Posterior vena cava (tissue), 2 donors: ENCODE measurements at regions not wholly inside any gene's neighbourhood (a gene's known extent, or its start where the extent isn't known, plus 50 kb on each side); places are given as distances from the start of the nearest gene placed in this dataset.

Experiments
- DNase-seq: peaks from one replicate; pipeline ENCODE4 v3.0.0-alpha.2; 2020; ENCODE audit warnings: low spot score
- intact Hi-C, 2 donors: fragments of 100-400 bp; cut with DNase I; formaldehyde crosslinking; loops; one replicate each; pipeline versions ENCODE4 v1.14.1 to v1.14.2; 2022 to 2023
- donor health status: DM: yes; HTN: yes; CAD: no.
- donor health status: DM: yes; HTN: yes; CAD: no.

GRCh38 chr5:126079266-126079665 is 343.9 kb upstream of the GRAMD2B start:
- intact Hi-C loops, result no loop called here
- DNase-seq, result no peak

- no peak for DNase-seq
- intact Hi-C loops, result no loop called here
These were observed 342.0 kb upstream of the GRAMD2B start for GRCh38 chr5:126081209-126081608.

GRCh38 chr5:126093041-126093440 is 330.2 kb upstream of the GRAMD2B start:
- DNase-seq, result no peak
- intact Hi-C loops, result no loop called here

- DNase-seq, result no peak
- intact Hi-C loops, result no loop called here
These were observed 329.5 kb upstream of the GRAMD2B start for GRCh38 chr5:126093718-126094117.

- DNase-seq, result no peak
- intact Hi-C loops, result no loop called here
These were observed 328.2 kb upstream of the GRAMD2B start for GRCh38 chr5:126094991-126095390.

GRCh38 chr5:126096442-126097006 is 326.7 kb upstream of the GRAMD2B start:
- intact Hi-C loops, result no loop called here
- DNase-seq, result no peak

GRCh38 chr5:126097876-126098275 is 325.3 kb upstream of the GRAMD2B start:
- DNase-seq, result no peak
- intact Hi-C loops, result no loop called here

- no peak for DNase-seq
- intact Hi-C loops, result no loop called here
These were observed 324.7 kb upstream of the GRAMD2B start for GRCh38 chr5:126098330-126099017.

GRCh38 chr5:126099077-126099476 is 324.1 kb upstream of the GRAMD2B start:
- intact Hi-C loops, result no loop called here
- DNase-seq, result no peak

GRCh38 chr5:126100767-126101166 is 322.4 kb upstream of the GRAMD2B start:
- DNase-seq, result no peak
- intact Hi-C loops, result no loop called here

GRCh38 chr5:126101901-126102300 is 321.3 kb upstream of the GRAMD2B start:
- intact Hi-C loops, result no loop called here
- DNase-seq, result no peak

- intact Hi-C loops, result no loop called here
- no peak for DNase-seq
These were observed 320.2 kb upstream of the GRAMD2B start for GRCh38 chr5:126103050-126103449.

GRCh38 chr5:126103868-126104267 is 319.3 kb upstream of the GRAMD2B start:
- DNase-seq, result no peak
- intact Hi-C loops, result no loop called here

GRCh38 chr5:126104341-126104740 is 318.9 kb upstream of the GRAMD2B start:
- DNase-seq, result no peak
- intact Hi-C loops, result no loop called here

- intact Hi-C loops, result no loop called here
- no peak for DNase-seq
These were observed 318.3 kb upstream of the GRAMD2B start for GRCh38 chr5:126104951-126105350.

GRCh38 chr5:126106029-126106428 is 317.2 kb upstream of the GRAMD2B start:
- DNase-seq, result no peak
- intact Hi-C loops, result no loop called here

GRCh38 chr5:126107381-126107780 is 315.8 kb upstream of the GRAMD2B start:
- DNase-seq, result no peak
- intact Hi-C loops, result no loop called here

- no peak for DNase-seq
- intact Hi-C loops, result no loop called here
These were observed 314.7 kb upstream of the GRAMD2B start for GRCh38 chr5:126108470-126108869.

- intact Hi-C loops, result no loop called here
These were observed 308.1 kb upstream of the GRAMD2B start for GRCh38 chr5:126115059-126115629.

GRCh38 chr5:126117044-126117443 is 306.2 kb upstream of the GRAMD2B start:
- DNase-seq, result no peak
- intact Hi-C loops, result no loop called here

More at GRCh38 chr5:126115059-126115629, 308.1 kb upstream of the GRAMD2B start:
- no peak for DNase-seq

- no peak for DNase-seq
- intact Hi-C loops, result no loop called here
These were observed 303.2 kb upstream of the GRAMD2B start for GRCh38 chr5:126119887-126120442.
